ENCODE measurements at regions not wholly inside any gene's neighbourhood (a gene's known extent, or its start where the extent isn't known, plus 50 kb on each side); places are given as distances from the start of the nearest gene placed in this dataset.
A peak's percentile ranks its signal among the peaks of the same experiment; 100 is the strongest.
"Not testable (repeated sequence)": the region's sequence is repeated elsewhere in the genome, so short reads cannot be mapped to it uniquely, and the experiment has no call there.

DNA sequence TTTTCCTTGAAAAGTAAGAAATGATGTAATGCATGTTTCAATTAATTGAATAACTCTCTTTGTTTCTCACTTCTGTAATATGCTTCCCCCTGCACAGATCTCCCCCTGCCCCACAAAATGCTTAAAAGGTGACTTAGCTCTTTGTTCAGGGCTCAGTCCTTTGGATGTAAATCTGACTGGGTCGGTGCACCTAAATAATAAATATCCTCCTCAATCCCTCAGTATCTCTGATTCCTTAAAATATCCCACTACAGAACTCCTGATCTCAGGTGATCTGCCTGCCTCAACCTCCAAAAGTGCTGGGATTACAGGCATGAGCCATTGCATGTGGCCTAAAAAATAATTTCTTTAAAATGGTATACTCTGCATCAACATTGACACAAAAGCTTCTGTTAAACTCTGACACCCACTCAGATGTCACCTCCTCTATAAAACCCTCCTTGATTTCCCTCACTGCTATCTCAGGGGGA lies 107.0 kb downstream of the ZNF429 start:
- Mint-ChIP-seq H3K9me3 (ENCODE audit: low read depth) (peaks cover 4% of the 10 kb centered on the region), H3K27me3 (no peaks in the 10 kb centered on the region), H3K4me3 (no peak overlapping the region), H3K4me1 (no peaks in the 10 kb centered on the region), H3K36me3 (ENCODE audit: low read depth) (no peaks in the 10 kb centered on the region), H3K27ac (no peak overlapping the region)
- intact Hi-C loops (cut with DNase I, micrococcal nuclease), result no loop called here
- ATAC-seq, result no peak
- no peak for DNase-seq
- POLR2A ChIA-PET, result no interaction called here
- CTCF ChIA-PET, result interaction anchor here (0.6 kb wide), 1 partner anchor 32 kb away, joined by 3 read pairs; no protein-coding TSS in a partner anchor

DNA sequence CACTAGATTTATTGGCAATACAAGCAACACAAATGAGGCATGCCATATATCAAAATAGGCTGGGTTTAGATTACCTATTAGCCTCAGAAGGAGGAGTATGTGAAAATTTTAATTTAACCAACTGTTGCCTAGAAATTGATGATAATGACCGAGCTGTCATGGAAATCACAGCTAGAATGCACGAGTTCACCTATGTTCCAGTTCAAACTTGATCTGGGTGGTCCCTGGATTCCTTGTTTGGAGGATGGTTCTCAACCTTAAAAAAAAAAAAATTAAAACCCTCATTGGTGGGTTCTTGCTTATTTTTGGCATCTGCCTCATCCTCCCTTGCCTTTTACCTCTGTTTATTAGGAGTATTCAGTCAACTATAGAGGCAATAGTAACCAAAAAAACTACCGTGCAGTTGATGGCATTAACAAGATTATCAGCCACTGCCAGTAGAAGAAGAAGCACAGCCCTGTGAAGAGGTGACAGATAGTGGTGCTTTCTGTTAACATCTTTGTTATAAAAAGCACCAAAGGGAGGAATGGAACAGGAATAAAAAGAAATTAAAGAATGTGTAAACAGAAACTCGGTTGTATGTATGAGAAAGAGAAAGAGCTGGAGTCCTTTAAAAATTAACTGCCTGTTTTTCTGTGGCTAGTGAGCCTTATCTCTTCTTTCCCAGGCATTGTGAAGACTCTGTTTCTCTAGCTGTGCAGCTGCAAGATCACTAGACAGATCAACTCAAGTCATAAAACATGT lies 106.4 kb downstream of the ZNF429 start:
- ChIA-PET POLR2A (no interaction called here), CTCF (interaction anchor here (0.6 kb wide), 1 partner anchor 32 kb away, joined by 3 read pairs; no protein-coding TSS in a partner anchor)

GRCh38 chr19:21610787-21611186 lies 105.4 kb downstream of the ZNF429 start:
- no peaks in the 10 kb centered on the region for H3K27me3 Mint-ChIP-seq
- no peak for ATAC-seq
- no peaks in the 10 kb centered on the region for H3K36me3 Mint-ChIP-seq (ENCODE audit: low read depth)
- no peaks in the 10 kb centered on the region for H3K4me1 Mint-ChIP-seq
- H3K27ac Mint-ChIP-seq, result no peak overlapping the region
- intact Hi-C loops (cut with DNase I, micrococcal nuclease), result no loop called here
- peaks cover 4% of the 10 kb centered on the region for H3K9me3 Mint-ChIP-seq (ENCODE audit: low read depth)
- H3K4me3 Mint-ChIP-seq, result no peak overlapping the region
- ChIA-PET CTCF (interaction anchor here (0.6 kb wide), 1 partner anchor 26 kb away, joined by 4 read pairs; no protein-coding TSS in a partner anchor), POLR2A (no interaction called here)
- DNase-seq, result no peak

More for the DNA sequence above, 106.4 kb downstream of the ZNF429 start:
- Mint-ChIP-seq H3K4me3 (no peak overlapping the region), H3K9me3 (ENCODE audit: low read depth) (peaks cover 4% of the 10 kb centered on the region), H3K27me3 (no peaks in the 10 kb centered on the region), H3K27ac (no peak overlapping the region), H3K36me3 (ENCODE audit: low read depth) (no peaks in the 10 kb centered on the region), H3K4me1 (no peaks in the 10 kb centered on the region)
- no peak for DNase-seq
- ATAC-seq, result no peak
- intact Hi-C loops (cut with DNase I, micrococcal nuclease), result no loop called here

GRCh38 chr19:21610341-21610740 lies 104.9 kb downstream of the ZNF429 start:
- Mint-ChIP-seq H3K27ac (no peak overlapping the region), H3K36me3 (ENCODE audit: low read depth) (no peaks in the 10 kb centered on the region), H3K27me3 (no peaks in the 10 kb centered on the region), H3K4me1 (no peaks in the 10 kb centered on the region), H3K9me3 (ENCODE audit: low read depth) (peaks cover 4% of the 10 kb centered on the region), H3K4me3 (no peak overlapping the region)
- DNase-seq (no peak), ATAC-seq (no peak)
- ChIA-PET POLR2A (no interaction called here), CTCF (interaction anchor here (0.6 to 0.7 kb wide), 2 partner anchors 12 to 25 kb away, joined by 3 to 4 read pairs; no protein-coding TSS in a partner anchor)
- intact Hi-C loops (cut with DNase I, micrococcal nuclease), result no loop called here

DNA sequence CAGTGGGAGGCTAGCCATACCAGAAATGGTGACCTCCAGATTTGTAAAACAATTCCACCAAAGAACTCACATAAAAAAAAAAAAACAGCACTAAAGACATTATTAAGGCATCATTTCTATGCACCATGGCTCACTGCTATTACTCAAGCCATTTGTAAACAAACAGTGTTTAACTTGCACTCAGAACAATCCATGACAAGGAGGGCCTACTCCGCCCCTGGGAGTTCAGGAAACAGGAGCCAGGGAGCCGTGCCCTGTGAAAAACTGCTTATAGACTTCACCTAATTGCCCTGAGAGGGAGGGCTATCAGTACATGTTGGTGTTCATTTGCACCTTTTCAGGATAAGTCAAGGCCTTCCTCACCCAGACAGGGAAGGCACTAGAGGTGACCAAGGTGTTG lies 103.2 kb downstream of the ZNF429 start:
- no peak overlapping the region for H3K27ac Mint-ChIP-seq
- intact Hi-C loops (cut with DNase I, micrococcal nuclease), result no loop called here
- peaks cover 4% of the 10 kb centered on the region for H3K9me3 Mint-ChIP-seq (ENCODE audit: low read depth)
- H3K36me3 Mint-ChIP-seq (ENCODE audit: low read depth), result no peaks in the 10 kb centered on the region
- CTCF ChIA-PET, result no interaction called here
- POLR2A ChIA-PET, result no interaction called here
- DNase-seq, result no peak
- no peak for ATAC-seq
- H3K27me3 Mint-ChIP-seq, result no peaks in the 10 kb centered on the region
- H3K4me1 Mint-ChIP-seq, result peaks cover 17% of the 10 kb centered on the region
- no peak overlapping the region for H3K4me3 Mint-ChIP-seq

DNA sequence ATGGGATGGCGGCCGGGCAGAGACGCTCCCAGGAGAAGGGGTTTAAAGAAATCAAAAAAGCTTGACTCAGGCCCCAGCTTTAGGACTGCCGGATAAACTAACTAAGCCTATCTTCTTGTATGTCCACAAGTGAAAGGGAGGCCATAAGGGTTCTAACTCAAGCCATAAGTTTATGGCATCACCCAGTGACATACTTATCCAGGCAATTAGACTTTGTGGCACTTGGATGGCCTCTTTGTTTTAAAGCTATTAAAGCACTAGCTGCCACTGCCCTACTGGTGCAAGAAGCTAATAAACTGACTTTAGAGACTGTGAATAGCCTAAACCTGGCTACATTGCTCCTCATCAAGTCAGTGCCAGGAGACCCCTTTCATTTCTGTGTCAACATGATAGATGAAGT lies 102.0 kb downstream of the ZNF429 start:
- ChIA-PET CTCF (interaction anchor here (0.6 kb wide), 1 partner anchor 29 kb away, joined by 3 read pairs; no protein-coding TSS in a partner anchor), POLR2A (no interaction called here)
- ATAC-seq (no peak), DNase-seq (no peak)
- Mint-ChIP-seq H3K4me3 (no peak overlapping the region), H3K27me3 (no peaks in the 10 kb centered on the region), H3K27ac (no peak overlapping the region), H3K4me1 (peaks cover 19% of the 10 kb centered on the region), H3K9me3 (ENCODE audit: low read depth) (no peaks in the 10 kb centered on the region), H3K36me3 (ENCODE audit: low read depth) (no peaks in the 10 kb centered on the region)
- intact Hi-C loops (cut with DNase I, micrococcal nuclease), result no loop called here

GRCh38 chr19:21607011-21607410 lies 101.6 kb downstream of the ZNF429 start:
- H3K36me3 Mint-ChIP-seq (ENCODE audit: low read depth); H3K27ac Mint-ChIP-seq; intact Hi-C loops (cut with DNase I, micrococcal nuclease); CTCF ChIA-PET; POLR2A ChIA-PET; H3K4me3 Mint-ChIP-seq; H3K27me3 Mint-ChIP-seq; H3K9me3 Mint-ChIP-seq (ENCODE audit: low read depth); ATAC-seq; DNase-seq: not testable (repeated sequence)
- H3K4me1 Mint-ChIP-seq, result peaks cover 19% of the 10 kb centered on the region

GRCh38 chr19:21606326-21606725 lies 100.9 kb downstream of the ZNF429 start:
- H3K4me3 Mint-ChIP-seq; intact Hi-C loops (cut with DNase I, micrococcal nuclease); H3K27me3 Mint-ChIP-seq; H3K27ac Mint-ChIP-seq; H3K36me3 Mint-ChIP-seq (ENCODE audit: low read depth); H3K9me3 Mint-ChIP-seq (ENCODE audit: low read depth); POLR2A ChIA-PET; DNase-seq; CTCF ChIA-PET; ATAC-seq: not testable (repeated sequence)
- peaks cover 19% of the 10 kb centered on the region for H3K4me1 Mint-ChIP-seq

- no peaks in the 10 kb centered on the region for H3K27me3 Mint-ChIP-seq
- H3K4me1 Mint-ChIP-seq, result peaks cover 19% of the 10 kb centered on the region
- no peaks in the 10 kb centered on the region for H3K36me3 Mint-ChIP-seq (ENCODE audit: low read depth)
- no peak for DNase-seq
- H3K27ac Mint-ChIP-seq, result peak overlapping the region; percentile 87
- POLR2A ChIA-PET, result interaction anchor here (0.6 to 1.0 kb wide), 2 partner anchors 247 to 401 kb away, joined by 3 read pairs; no protein-coding TSS in a partner anchor
- intact Hi-C loops (cut with DNase I, micrococcal nuclease), result no loop called here
- no peaks in the 10 kb centered on the region for H3K9me3 Mint-ChIP-seq (ENCODE audit: low read depth)
- no peak for ATAC-seq
- H3K4me3 Mint-ChIP-seq, result peak overlapping the region; percentile 77
- CTCF ChIA-PET, result no interaction called here
Measured at GRCh38 chr19:21604951-21605476, 99.6 kb downstream of the ZNF429 start.

All from activated CD4-positive, alpha-beta T cell treated with anti-CD3 and anti-CD28 coated beads for 36 hours (primary cell).